Endothelial cell of hepatic sinusoid (primary cell): ENCODE measurements at regions not wholly inside any gene's neighbourhood (a gene's known extent, or its start where the extent isn't known, plus 50 kb on each side); places are given as distances from the start of the nearest gene placed in this dataset.

Experiments
- in situ Hi-C: cut with HindIII; loops from 2 replicates; pipeline ENCODE4 v1.10.0; 2017; ENCODE audit warnings: low sequenced_read_pairs

DNA sequence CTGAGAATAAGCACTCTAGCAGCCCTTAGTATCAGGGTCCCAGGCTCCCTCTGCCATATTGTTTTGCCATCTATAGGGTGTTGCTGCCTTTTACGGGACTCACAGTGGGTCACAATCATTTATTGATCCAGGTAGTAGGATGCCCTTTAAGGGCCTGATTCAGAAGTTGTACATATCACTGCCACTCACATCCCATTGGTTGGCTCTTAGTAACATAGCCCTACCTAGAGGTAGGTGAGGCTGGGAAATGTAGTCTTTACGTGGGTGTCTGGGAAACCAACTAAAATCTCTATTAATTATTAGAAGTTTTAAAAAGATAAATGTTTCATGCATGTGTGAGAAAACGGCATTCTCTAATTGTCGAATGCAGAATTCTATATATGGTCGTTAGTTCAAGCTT is 78.8 kb upstream of the ATP5PO start:
- in situ Hi-C loops = loop anchor here (5.0 kb wide), 1 partner anchor 33 kb away; no protein-coding TSS in a partner anchor

DNA sequence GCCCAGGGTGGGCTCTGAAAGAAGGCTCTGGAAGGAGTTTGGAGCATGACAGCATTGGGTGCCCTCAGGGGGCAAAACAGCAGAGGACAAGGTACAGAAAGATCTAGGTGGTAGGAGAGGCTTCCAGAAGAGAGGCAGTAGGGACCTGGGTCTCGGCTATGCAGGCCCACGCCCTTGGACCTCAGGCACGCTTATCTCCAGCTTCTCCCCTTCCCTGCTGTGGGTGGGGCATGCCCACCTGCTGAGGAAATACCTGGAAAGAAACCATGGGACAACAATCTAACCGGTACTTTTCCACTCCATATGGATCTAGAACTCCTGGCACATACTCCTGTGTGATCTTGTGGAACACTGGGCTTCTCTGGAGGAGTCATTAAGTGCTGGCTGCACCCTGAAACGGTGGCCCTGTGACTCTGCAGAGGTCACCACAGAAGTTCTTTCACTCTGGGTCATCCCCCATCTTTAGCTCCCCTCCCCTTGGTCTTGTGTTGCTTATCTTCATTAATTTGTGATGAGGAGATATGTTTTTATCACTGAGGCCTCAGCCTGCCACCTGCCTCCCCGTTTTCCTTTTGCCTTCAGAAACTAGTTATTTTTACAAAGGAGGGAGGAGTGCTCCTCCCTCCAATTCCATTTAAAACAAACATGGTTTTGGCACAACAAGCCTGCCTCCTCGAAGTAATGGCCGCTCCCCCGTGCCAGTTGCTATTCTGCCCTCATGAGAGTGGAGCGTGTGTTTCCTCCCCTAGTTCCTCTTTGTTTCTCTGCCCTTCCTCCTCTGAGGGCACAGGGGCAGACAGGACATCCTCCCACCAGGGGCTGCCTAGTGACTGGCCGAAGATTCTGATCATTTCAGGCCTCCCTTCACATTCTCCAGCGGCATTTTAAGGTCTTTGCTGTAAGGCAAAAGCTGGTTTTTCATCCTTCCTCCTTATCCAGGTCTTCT is 78.0 kb upstream of the ATP5PO start:
- in situ Hi-C loops = loop anchor here (5.0 kb wide), 1 partner anchor 34 kb away; no protein-coding TSS in a partner anchor

DNA sequence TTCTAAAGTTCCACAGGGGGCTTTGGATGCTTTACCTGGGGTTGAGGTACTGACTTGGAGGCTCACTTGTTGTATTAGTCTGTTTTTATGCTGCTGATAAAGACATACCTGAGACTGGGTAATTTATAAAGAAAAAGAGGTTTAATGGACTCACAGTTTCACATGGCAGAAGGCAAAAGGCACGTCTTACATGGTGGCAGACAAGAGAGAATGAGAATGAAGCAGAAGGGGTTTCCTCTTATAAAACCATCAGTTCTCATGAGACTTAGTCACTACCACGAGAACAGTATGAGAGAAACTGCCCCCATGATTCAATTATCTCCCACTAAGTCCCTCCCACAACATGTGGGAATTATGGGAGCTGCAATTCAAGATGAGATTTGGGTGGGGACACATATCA is 76.8 kb upstream of the ATP5PO start:
- in situ Hi-C loops = loop anchor here (5.0 kb wide), 1 partner anchor 35 kb away; no protein-coding TSS in a partner anchor

DNA sequence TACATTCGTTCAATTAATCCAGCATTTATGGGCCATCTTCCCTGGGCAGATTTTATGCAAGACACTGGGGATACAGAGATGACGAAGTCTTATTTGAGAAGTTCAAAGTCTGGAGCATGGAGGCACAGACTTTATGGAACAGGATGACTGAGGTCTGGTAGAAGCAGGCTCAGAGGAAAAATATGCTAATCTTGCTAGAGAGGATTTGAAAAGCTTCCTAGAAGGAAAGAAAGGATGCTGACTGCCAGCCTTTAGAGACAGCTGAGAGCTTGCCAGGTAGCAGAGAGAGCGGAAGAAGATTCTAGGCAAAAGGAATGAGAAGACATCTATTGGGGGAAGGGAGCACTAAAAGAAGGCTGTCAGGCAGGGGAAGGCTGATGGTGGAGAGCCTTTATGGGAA is 75.5 kb upstream of the ATP5PO start:
- in situ Hi-C loops = loop anchor here (5.0 kb wide), 1 partner anchor 36 kb away; no protein-coding TSS in a partner anchor

DNA sequence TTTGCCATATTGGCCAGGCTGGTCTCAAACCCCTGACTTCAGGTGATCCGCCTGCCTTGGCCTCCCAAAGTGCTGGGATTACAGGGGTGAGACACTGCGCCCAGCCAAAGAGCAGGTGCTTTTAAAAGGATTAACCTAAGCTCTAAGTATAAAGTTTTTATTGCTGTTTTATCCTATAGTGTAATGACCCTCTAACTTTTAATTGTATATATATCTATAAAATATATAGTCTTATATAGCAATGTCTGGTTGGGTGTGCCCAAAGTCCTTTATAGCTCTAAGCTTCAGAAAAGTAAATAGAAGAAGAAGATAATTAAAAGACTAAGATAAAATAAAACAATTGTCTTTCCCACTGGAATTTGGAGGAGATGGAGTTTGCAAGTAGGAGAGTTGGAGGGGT is 73.8 kb upstream of the ATP5PO start:
- in situ Hi-C loops = no loop called here

DNA sequence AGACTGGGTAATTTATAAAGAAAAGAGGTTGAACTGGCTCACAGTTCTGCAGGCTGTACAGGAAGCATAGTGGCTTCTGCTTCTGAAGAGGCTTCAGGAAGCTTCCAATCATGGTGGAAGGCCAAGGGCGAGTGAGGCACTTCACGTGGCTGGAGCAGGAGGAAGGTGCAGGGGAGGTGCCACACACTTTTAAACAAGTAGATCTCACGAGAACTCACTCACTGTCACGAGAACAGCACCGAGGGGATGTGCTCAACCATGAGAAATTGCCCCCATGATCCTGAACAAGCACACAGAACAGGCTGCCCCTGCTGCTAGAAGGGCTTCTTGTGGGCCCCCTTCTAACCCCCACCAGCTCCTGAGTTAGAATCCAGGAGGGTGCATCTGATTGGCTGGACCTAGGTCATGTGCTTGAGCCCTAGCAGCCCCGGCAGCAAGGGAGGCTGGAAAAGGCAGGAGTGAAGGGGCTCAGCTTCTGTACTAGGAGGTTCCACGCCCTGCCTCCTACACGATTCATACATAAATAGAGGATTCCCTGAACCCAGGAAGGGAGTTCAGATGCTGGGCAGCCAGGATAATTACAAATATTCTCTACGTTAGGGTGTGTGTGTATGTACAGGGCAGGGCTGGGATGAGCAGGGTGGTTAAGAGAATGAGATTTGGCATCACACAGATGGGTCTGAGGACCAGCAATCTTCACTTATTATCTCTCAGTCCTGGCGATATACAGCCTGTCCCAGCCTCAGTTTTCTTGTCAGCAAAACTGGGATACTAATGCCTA is 72.8 kb upstream of the ATP5PO start:
- in situ Hi-C loops = no loop called here

DNA sequence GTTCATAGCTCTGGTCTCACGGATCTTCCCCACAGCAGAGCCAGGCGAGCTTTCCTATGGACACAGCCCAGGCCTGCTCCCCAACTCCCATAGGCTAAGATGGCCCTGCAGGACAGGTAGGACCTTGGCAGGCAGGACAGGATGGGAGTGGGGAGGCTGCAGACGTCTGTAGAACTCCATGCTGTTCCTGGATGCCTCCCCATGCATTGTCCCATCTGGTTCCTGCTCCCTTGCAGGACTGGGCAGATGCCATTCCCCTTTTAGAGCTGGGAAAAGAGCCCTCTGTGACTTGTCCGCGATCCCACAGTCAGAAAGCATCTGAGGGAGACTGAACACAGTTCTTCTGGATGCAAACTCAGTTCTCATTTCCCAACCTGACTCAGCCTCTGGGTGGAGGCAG is 71.9 kb upstream of the ATP5PO start:
- in situ Hi-C loops = no loop called here

DNA sequence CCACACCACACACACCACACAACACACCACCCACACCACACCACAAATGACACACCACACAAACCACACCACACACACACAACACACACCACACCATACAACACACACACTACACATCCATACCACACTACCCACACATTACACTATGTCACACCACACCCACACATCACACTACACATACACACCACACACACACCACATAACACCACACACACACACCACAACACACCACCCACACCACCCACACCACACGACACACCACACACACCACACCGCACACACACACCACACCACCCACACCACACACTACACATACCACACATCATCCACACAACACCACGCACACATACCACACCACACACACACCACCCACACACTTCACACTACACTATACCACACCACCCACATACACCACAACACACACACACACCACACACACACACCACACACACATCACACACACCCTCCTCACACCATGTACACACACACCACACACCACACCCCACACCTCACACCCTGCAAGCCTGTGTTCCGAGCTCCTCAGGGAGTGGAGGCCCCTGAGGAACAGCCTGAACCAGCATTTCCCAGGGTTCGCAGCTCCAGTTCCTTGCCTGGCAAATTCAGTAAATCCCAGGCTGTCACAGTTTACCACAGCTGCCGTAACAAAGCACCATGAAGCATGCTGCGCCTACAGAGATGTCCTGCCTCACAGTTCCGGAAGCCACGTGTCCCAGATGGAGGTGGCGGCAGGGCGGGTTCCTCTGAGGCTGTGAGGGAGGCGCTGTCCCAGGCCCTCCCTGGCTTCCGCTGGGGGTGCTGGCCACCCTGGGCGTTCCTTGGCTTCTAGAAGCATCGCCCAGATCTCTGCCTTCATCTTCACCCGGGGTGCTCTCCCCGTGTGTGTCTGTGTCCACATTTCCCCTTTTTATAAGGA is 69.8 kb upstream of the ATP5PO start:
- in situ Hi-C loops = no loop called here

DNA sequence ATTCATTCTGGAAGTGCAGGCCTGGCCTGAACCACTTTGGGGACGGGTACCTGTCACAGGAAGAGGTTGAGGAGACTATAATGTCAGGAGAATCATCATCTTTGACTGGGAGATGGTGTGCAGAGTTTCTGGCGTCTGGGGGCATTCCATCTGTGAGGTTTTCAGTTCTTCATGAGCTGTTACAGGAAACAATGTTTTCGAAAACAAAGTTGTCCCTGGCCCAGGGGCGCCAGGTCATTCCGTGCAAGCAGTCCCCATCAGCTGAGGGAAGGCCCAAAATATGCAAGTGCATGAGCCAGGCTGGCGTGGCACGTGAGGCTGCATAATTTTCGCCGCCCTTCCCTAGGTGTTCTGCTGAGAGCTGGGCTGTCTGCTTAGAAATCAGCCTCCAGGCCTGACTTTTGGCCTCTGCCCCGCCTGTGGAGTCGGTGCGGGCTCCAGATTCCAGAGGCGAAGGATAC is 68.4 kb upstream of the ATP5PO start:
- in situ Hi-C loops = no loop called here

DNA sequence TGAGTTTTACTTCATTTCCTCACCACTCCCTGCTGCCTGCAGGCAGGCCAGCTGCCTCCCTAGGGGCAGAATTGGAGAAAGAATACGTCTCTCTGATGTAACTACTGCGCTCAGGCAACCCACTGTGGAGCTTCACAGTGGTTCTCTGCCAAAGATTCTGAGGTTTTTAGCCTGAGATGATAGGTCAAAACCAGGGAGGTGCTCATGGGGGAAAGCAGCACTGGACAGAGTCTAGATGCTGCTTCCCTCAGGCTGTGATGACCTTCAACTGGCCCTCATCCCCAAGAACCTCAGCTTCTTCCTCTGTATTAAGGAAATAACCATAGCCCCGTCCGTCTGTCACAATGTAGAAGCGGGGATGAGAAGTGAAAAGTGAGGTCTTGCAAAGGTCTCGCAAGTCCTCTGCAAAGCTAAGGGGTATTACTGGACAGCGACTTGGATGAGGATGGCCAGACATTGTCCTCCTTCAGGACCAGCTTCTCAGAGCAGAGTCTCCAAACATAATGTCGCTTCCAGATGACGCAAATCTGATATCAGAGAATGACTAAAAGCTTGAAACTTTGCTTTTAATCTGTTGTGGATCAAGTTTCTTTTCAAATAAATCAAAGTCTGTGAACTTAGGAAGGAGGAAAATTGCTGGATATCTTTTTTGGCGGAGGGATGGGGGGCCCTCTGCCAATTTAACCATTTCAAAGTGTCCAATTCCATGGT is 65.9 kb upstream of the ATP5PO start:
- in situ Hi-C loops = no loop called here

DNA sequence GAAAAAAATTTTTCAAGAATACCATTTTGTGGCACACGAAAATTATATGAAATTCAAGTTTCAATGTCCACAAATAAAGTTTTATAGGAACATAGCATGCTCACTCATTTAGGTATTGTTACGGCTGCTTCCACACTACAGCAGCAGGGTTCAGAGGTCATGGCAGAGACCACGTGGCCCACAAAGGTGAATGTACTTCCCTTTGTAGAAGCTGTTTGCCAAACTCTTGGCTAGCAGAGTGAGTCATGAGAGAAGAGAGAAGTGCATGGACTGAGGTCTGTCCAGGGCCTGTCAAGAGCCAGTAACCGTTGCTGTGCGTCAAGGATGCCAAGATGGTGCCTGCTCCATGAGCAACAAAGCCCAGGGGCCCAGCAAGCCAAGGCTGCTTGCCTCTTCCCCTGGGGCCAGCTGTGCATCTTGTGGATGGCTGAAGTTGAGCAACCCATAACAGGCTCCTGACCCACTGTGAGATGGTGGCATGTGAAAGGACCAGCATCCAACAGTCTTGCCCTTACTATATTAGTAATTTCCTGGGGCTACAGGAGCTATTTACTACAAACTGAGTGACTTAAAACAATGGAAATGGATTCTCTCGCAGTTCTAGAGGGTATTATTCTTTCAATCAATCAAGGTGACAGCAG is 64.8 kb upstream of the ATP5PO start:
- in situ Hi-C loops = no loop called here

DNA sequence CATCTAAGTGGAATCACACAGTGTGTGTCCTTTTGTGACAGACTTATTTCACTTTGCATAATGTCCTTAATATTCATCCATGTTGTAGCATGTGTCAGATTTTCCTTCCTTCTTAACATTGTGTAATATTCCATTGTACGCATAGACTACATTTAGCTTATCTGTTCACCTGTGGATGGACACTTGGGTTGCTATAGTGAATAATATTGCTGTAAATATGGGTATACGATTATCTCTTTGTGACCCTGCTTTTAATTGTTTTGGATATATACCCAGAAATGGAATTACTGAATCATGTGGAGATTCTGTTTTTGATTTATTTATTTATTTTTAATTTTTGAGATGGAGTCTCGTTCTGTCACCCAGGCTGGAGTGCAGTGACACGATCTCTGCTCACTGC is 63.0 kb upstream of the ATP5PO start:
- in situ Hi-C loops = no loop called here

DNA sequence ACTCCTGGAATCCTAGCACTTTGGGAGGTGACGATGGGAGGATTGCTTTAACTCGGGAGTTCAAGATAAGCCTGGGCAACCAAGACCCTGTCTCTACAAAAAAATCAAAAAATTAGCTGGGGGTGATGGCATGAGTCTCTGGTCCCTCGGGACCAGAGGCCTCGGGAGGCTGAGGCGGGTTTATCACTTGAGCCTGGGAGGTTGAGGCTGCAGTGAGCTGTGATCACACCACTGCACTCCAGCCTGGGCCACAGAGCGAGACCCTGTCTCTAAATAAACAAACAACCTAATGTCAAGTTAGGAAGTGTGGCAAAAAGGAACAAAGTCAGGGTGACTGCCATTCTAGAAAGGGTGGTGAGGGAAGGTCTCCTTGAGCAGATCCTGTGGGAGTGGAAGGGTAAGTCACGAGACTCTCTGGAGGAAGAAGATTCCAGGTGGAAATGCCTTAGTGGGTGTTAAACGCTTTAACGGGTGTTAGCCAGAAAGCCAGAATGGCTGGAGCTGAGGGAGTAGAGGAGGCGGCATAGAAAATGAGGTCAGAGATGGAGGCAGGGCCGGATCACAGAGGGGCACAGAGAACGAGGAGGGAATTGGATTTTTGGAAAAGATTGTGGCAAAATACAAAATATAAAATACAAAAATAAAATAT is 62.2 kb upstream of the ATP5PO start:
- in situ Hi-C loops = no loop called here

DNA sequence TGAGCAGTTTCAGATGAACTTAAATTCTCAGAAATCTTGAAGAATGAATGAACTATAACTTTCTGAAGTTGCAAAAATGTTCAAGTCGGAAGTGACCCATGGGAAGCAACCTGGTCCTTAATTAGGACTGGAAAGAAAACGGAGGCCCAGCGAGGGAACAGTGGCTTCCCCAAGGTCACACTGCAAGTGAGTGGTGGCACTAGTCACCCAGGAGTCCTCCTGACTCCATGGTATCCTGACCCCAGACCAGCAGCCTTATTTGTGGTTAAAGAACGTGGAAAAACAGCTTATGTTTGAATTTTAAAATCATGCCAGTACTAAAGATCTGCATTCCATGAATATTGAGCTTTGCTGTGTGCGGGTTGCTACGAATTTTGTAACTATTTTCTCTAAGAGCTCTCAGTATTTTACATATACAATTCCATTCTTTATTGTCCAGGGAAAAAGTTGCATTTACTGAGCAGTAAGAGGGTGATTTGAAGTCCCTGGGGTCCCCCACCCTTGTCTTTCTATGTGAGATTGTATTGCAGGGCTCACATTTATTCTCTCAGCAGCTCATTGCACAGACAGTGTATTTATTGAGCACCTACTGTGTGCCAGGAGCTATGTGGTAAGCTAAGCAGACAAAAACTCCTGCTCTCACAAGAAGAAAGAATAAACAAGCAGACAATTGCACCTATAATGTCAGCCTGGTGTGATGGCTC is 61.6 kb upstream of the ATP5PO start:
- in situ Hi-C loops = no loop called here

DNA sequence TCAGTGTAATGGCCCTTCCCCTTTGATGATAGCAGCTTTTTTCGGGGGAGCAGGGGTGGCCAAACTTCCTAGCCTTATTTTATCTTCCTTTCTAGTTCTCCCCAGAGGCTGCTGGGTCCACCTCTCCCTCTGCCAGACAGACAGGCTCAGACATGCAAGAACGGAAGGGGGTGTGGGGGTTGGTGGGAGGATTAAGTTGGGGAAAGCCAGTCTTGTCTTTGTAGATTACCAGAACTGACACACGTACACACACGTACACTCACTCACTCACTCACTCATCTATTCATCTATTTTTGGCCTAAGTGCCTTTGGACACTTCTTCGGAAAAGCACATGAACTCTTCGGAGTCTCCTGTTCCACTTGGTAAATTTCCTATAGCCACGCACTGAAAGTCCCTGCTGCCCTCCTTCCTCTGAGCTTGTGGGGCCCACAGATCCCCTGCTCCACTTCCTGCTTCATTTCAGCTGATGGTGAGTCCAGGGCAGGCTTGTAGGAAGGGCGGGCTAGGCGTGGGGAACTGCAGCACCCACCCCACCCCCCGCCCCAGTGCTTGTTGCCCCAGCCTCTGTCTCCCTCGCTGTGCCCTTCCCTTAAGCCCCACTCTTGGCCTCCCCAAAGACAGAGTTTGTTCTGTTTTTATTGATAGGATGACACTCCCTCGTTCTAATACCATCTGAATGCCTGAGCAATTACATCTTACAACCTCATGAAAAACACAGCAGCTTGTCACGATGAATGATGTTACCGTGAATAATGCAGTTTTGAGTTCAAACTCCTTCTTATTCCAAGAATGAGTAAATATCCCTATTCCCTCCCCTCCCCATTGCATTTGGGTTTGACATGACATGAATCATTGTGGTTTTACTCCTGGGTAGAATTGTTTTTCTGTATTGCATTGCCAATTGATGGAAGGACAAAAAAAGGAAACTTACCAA is 60.7 kb upstream of the ATP5PO start:
- in situ Hi-C loops = no loop called here

DNA sequence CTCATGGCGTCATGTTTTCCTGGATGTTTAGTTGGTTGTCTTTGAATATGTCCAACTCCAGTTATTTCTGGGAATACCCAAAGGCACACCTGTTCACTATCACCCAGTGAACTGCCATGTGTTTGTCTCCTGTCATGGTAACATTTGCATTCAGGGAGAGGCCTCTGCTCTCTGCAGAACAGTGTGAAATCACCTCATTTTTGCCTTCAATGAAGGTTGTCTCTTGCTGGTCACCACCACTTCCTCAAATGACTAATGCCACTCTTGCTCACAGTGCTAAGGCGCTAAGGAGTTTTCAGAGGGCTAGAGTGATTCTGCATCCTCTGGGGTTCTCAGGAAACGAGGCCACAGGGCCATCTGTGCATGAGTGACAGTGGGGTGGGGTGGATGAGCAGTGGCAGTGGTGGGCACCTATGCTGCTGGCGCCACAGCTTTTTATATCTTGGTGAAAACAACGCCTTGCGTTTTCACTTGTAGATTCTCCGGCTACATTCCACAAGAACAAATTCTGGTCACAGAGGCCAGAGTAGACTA is 60.0 kb upstream of the ATP5PO start:
- in situ Hi-C loops = no loop called here
